Parathyroid adenoma (tissue), 2 donors: ENCODE measurements at regions not wholly inside any gene's neighbourhood (a gene's known extent, or its start where the extent isn't known, plus 50 kb on each side); places are given as distances from the start of the nearest gene placed in this dataset.
A peak's percentile ranks its signal among the peaks of the same experiment; 100 is the strongest.

Experiments
- H2AFZ ChIP-seq: fragments of 300-600 bp; sonication (generic); one replicate; pipeline ENCODE4 v1.7.0; 2017; ENCODE audit warnings: antibody characterized with exemption, mild to moderate bottlenecking
- H3K27ac ChIP-seq: fragments of 300-600 bp; sonication (generic); one replicate; pipeline ENCODE4 v1.7.0; 2017
- H3K27me3 ChIP-seq: fragments of 300-600 bp; sonication (generic); one replicate; pipeline ENCODE4 v1.7.0; 2017; ENCODE audit warnings: low read length; ENCODE audit not compliant: control insufficient read depth, insufficient read depth
- H3K36me3 ChIP-seq: fragments of 300-600 bp; sonication (generic); one replicate; pipeline ENCODE4 v1.7.0; 2017; ENCODE audit warnings: low read length; ENCODE audit not compliant: control insufficient read depth, insufficient read depth
- H3K4me1 ChIP-seq: fragments of 300-600 bp; sonication (generic); one replicate; pipeline ENCODE4 v1.7.0; 2017; ENCODE audit warnings: control low read depth
- H3K4me2 ChIP-seq: fragments of 300-600 bp; sonication (generic); one replicate; pipeline ENCODE4 v1.7.0; 2017; ENCODE audit warnings: low read length
- H3K4me3 ChIP-seq: fragments of 300-600 bp; sonication (generic); one replicate; pipeline ENCODE4 v1.7.0; 2017; ENCODE audit warnings: low read depth, low read length
- H3K79me2 ChIP-seq: fragments of 300-600 bp; sonication (generic); one replicate; pipeline ENCODE4 v1.7.0; 2017; ENCODE audit warnings: control low read depth
- H3K9ac ChIP-seq: fragments of 300-600 bp; sonication (generic); one replicate; pipeline ENCODE4 v1.7.0; 2017; ENCODE audit warnings: mild to moderate bottlenecking
- H3K9me3 ChIP-seq: fragments of 300-600 bp; sonication (generic); one replicate; pipeline ENCODE4 v1.7.0; 2017; ENCODE audit warnings: low read length; ENCODE audit not compliant: control insufficient read depth
- TF ChIP-seq, protein P1 (sequence below): fragments of 300-600 bp; sonication (generic); IDR thresholded peaks from one replicate; pipeline ENCODE4 v1.7.0; 2017; ENCODE audit warnings: antibody characterized with exemption, mild to moderate bottlenecking
- donor health status: primary hyperparathyroidism.

DNA sequence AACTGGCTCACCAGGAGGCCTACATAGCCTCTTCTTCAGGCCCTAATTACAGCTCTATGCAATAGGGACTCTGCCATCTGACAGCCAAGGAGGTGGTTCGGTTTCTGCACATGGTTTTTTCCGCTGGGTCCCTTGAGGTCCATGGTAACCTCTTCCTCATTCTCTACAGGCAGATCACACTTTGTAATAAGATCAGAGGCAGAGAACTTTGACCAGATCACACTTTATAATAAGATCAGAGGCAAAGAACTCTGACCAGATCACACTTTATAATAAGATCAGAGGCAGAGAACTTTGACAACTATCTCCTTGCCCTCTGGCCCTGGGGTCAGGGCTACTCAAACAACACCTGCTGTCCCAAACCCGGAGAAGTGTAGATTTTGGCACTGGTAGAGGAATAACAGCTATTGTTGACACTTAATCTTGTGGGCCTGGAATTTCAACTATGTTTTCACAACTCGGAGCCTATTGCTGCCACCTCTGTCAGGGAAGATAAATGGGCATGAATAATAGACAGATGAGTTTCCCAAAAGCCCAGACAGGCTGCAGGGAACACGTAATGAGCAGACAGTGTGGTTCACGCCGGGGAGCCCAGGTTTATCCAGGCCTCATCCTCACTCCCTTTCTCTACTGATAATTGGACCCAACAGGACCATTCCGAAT is 246.1 kb downstream of the UQCRFS1 start:
- no peak overlapping the region for H3K27ac ChIP-seq
- no peaks in the 10 kb centered on the region for H3K79me2 ChIP-seq

DNA sequence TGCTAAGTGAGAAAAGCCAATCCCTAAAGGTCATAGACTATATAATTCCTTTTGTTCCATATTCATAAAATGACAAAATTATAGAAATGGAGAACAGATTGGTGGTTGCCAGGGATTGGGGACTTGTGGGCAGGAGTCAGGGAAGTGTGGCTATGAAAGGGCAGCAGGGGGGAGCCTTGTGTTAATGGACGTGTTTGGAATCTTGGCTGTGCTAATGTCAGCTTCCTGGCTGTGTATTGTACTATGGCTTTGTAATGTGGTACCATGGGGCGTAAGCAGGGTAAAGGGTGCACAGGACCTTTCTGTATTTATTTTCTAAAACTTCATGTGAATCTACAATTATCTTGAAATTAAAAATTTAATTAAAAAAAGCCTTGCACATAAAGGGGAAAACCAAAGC is 248.5 kb downstream of the UQCRFS1 start:
- Histone ChIP-seq H3K79me2 (no peaks in the 10 kb centered on the region), H3K4me1 (no peaks in the 10 kb centered on the region), H3K27ac (no peak overlapping the region), H3K27me3 (no peaks in the 10 kb centered on the region), H3K9me3 (no peaks in the 10 kb centered on the region), H3K4me2 (no peak overlapping the region), H3K36me3 (no peaks in the 10 kb centered on the region), H3K9ac (no peak overlapping the region), H2AFZ (no peak overlapping the region), H3K4me3 (no peak overlapping the region)
- TF ChIP-seq, protein P1, sequence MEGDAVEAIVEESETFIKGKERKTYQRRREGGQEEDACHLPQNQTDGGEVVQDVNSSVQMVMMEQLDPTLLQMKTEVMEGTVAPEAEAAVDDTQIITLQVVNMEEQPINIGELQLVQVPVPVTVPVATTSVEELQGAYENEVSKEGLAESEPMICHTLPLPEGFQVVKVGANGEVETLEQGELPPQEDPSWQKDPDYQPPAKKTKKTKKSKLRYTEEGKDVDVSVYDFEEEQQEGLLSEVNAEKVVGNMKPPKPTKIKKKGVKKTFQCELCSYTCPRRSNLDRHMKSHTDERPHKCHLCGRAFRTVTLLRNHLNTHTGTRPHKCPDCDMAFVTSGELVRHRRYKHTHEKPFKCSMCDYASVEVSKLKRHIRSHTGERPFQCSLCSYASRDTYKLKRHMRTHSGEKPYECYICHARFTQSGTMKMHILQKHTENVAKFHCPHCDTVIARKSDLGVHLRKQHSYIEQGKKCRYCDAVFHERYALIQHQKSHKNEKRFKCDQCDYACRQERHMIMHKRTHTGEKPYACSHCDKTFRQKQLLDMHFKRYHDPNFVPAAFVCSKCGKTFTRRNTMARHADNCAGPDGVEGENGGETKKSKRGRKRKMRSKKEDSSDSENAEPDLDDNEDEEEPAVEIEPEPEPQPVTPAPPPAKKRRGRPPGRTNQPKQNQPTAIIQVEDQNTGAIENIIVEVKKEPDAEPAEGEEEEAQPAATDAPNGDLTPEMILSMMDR, result no peak

More for the DNA sequence above, 246.1 kb downstream of the UQCRFS1 start:
- Histone ChIP-seq H3K9ac (no peak overlapping the region), H3K36me3 (no peaks in the 10 kb centered on the region), H3K4me1 (no peaks in the 10 kb centered on the region), H3K9me3 (no peaks in the 10 kb centered on the region), H3K4me3 (no peak overlapping the region), H2AFZ (peak overlapping the region; percentile 10), H3K4me2 (no peak overlapping the region), H3K27me3 (no peaks in the 10 kb centered on the region)
- TF ChIP-seq, protein P1, result no peak

DNA sequence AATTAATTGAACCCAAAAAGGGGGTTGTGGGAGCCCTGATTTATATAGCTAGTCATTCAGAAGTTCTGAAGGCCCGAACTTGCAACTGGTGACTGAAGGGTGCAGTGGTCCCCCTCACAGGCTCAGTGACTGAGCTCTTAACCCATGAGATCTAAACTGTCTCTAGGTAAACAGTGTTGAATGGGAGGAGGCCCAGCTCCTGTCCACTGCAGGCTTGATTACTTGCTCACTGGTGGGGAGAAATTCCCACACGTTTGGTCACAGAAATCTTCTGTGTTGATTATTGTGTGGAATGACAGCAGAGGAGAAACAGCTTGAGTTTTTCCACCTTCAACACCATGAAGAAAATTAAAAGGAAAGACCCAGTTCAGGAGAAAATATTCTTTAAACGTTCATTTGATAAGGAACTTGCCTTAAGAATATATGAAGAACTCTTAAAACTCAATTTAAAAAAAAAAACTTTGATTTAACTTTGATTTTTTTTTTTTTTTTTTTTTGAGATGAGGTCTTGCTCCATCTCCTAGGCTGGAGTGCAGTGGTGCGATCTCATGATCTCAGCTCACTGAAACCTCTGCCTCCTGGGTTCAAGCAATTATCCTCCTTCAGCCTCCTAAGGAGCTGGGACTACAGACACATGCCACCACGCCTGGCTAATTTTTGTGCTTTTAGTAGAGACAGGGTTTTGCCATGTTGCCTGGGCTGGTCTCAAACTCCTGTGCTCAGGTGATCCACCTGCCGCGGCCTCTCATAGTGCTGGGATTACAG is 249.3 kb downstream of the UQCRFS1 start:
- H3K79me2 ChIP-seq, result no peaks in the 10 kb centered on the region
- no peaks in the 10 kb centered on the region for H3K27me3 ChIP-seq
- H3K4me2 ChIP-seq, result no peak overlapping the region
- no peaks in the 10 kb centered on the region for H3K9me3 ChIP-seq
- no peak overlapping the region for H3K27ac ChIP-seq
- H3K4me3 ChIP-seq, result no peak overlapping the region
- TF ChIP-seq, protein P1, result no peak
- H2AFZ ChIP-seq, result no peak overlapping the region
- H3K4me1 ChIP-seq, result no peaks in the 10 kb centered on the region
- H3K9ac ChIP-seq, result no peak overlapping the region
- no peaks in the 10 kb centered on the region for H3K36me3 ChIP-seq

DNA sequence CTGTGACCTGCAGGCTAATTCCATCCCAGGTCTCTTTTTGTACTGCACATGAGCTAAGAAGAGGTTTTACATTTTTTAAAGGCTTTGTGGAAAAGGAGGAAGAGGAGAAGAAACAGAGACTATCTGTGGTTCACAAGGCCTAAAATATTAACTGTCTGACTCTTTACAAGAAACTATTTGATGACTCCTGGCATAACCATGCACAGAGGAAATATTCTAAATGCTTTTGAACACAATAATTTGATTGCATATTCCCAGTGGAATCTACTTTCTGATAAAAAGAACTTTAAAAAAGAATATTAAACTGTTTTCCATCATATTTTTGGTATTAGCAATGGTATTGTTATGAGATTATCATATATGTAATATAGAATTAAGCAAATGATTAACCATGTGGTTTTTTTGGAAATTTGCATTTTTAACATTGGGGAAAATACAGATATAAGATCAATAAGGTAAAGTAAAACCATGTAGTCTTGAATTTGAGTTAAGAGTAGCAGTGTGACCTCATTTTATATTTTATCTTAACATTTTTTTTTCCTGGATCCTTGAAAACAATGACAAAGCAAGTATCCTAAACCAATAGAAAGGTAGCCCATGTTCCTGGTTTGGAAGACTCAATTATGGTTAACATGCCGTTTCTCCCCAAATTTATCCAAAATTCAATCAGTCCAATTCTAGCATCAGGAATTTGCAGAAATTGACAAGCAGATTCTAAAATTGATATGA is 251.0 kb downstream of the UQCRFS1 start:
- TF ChIP-seq, protein P1, result no peak
- Histone ChIP-seq H3K79me2 (no peaks in the 10 kb centered on the region), H2AFZ (no peak overlapping the region), H3K9ac (no peak overlapping the region), H3K9me3 (no peaks in the 10 kb centered on the region), H3K4me1 (no peaks in the 10 kb centered on the region), H3K36me3 (no peaks in the 10 kb centered on the region), H3K27me3 (no peaks in the 10 kb centered on the region), H3K27ac (no peak overlapping the region), H3K4me2 (no peak overlapping the region), H3K4me3 (no peak overlapping the region)
